HEK293 (cell line): ENCODE measurements at regions not wholly inside any gene's neighbourhood (a gene's known extent, or its start where the extent isn't known, plus 50 kb on each side); places are given as distances from the start of the nearest gene placed in this dataset.

Source experiments
- PRDM4 ChIP-seq: fragments of 450-650 bp; formaldehyde crosslinking; IDR thresholded peaks from 2 replicates; pipeline ENCODE4 v1.5.1; 2017; ENCODE audit warnings: missing biosample characterization, missing genetic modification characterization
- REPIN1 ChIP-seq: fragments of 450-650 bp; formaldehyde crosslinking; IDR thresholded peaks from 2 replicates; pipeline ENCODE4 v1.5.1; 2017; ENCODE audit warnings: missing biosample characterization, missing genetic modification characterization, low read depth
- ZNF10 ChIP-seq: fragments of 450-650 bp; formaldehyde crosslinking; IDR thresholded peaks from 2 replicates; pipeline ENCODE4 v1.5.1; 2017; ENCODE audit warnings: missing biosample characterization, missing genetic modification characterization
- ZNF521 ChIP-seq: fragments of 450-650 bp; formaldehyde crosslinking; IDR thresholded peaks from 2 replicates; pipeline ENCODE4 v1.5.1; 2017; ENCODE audit warnings: missing biosample characterization, mild to moderate bottlenecking, missing genetic modification characterization
- ZNF600 ChIP-seq: fragments of 450-650 bp; formaldehyde crosslinking; IDR thresholded peaks from 2 replicates; pipeline ENCODE4 v1.5.1; 2016; ENCODE audit warnings: missing biosample characterization, missing genetic modification characterization
- TF ChIP-seq, protein P1 (sequence below): fragments of 450-650 bp; formaldehyde crosslinking; IDR thresholded peaks from 2 replicates; pipeline ENCODE4 v1.5.1; 2016; ENCODE audit warnings: missing biosample characterization, missing genetic modification characterization
- TF ChIP-seq, protein P2 (sequence below): fragments of 450-650 bp; formaldehyde crosslinking; IDR thresholded peaks from 2 replicates; pipeline ENCODE4 v1.5.1; 2016; ENCODE audit warnings: missing biosample characterization, missing genetic modification characterization

DNA sequence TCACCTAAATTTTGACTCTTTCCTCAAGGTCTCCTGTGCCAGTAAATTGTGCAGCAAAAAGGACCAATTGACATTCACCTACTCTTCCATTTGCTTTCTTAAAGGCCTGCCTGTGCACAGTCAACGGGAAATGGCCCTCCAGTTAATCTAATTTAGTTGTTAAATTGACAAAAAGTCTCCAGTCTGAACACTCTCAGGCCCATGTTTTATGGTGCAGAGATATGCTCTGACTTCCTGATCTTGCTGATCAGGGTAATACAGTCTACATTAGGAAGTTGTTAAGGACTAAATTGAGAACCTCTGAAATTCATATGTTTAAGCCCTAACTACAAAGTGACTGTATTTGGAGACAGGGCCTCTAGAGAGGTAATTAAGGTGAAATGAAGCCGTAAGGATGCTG, 133.6 kb upstream of the IL15 start:
- TF ChIP-seq, protein P1, sequence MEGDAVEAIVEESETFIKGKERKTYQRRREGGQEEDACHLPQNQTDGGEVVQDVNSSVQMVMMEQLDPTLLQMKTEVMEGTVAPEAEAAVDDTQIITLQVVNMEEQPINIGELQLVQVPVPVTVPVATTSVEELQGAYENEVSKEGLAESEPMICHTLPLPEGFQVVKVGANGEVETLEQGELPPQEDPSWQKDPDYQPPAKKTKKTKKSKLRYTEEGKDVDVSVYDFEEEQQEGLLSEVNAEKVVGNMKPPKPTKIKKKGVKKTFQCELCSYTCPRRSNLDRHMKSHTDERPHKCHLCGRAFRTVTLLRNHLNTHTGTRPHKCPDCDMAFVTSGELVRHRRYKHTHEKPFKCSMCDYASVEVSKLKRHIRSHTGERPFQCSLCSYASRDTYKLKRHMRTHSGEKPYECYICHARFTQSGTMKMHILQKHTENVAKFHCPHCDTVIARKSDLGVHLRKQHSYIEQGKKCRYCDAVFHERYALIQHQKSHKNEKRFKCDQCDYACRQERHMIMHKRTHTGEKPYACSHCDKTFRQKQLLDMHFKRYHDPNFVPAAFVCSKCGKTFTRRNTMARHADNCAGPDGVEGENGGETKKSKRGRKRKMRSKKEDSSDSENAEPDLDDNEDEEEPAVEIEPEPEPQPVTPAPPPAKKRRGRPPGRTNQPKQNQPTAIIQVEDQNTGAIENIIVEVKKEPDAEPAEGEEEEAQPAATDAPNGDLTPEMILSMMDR (tag by site-specific recombination) = no peak
- no peak for TF ChIP-seq PRDM4 (tag by site-specific recombination)
- no peak for TF ChIP-seq ZNF600 (tag by site-specific recombination)
- TF ChIP-seq REPIN1 (tag by site-specific recombination) = no peak
- TF ChIP-seq ZNF521 (tag by site-specific recombination) = no peak
- no peak for TF ChIP-seq ZNF10
- TF ChIP-seq, protein P2, sequence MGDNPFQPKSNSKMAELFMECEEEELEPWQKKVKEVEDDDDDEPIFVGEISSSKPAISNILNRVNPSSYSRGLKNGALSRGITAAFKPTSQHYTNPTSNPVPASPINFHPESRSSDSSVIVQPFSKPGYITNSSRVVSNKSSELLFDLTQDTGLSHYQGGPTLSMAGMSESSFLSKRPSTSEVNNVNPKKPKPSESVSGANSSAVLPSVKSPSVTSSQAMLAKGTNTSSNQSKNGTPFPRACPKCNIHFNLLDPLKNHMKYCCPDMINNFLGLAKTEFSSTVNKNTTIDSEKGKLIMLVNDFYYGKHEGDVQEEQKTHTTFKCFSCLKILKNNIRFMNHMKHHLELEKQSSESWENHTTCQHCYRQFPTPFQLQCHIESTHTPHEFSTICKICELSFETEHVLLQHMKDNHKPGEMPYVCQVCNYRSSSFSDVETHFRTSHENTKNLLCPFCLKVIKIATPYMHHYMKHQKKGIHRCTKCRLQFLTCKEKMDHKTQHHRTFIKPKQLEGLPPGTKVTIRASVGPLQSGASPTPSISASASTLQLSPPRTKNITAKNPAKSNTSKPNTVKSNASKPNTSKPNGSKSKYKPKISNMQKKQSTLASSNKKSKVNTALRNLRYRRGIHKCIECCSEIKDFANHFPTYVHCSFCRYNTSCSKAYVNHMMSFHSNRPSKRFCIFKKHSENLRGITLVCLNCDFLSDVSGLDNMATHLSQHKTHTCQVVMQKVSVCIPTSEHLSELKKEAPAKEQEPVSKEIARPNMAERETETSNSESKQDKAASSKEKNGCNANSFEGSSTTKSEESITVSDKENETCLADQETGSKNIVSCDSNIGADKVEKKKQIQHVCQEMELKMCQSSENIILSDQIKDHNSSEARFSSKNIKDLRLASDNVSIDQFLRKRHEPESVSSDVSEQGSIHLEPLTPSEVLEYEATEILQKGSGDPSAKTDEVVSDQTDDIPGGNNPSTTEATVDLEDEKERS (tag by site-specific recombination) = no peak
